AG20443 (cell line): ENCODE measurements at regions not wholly inside any gene's neighbourhood (a gene's known extent, or its start where the extent isn't known, plus 50 kb on each side); places are given as distances from the start of the nearest gene placed in this dataset.

Source experiments
- DNase-seq: peaks from one replicate; pipeline ENCODE4 v3.0.0; 2012; ENCODE audit warnings: low spot score, mixed read lengths

DNA sequence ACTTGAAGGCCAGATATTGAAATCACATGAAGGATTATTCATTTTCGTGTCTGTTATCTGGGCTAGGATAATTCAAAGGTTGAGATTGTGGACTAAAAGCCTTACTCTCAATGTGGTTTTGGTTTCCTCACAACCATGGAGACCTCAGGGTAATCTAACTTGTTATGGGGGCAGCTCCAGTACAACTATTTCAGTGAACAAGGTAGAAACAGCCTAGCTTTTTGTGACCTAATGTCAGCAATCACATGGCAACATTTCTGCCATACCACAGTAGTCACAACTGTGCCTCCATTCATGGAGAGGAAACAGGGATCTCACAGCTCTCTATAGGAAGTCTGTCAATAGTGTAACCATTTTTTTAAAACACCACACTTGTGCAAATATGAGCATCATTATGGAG is 62.4 kb upstream of the RARB start:
- no peak for DNase-seq

DNA sequence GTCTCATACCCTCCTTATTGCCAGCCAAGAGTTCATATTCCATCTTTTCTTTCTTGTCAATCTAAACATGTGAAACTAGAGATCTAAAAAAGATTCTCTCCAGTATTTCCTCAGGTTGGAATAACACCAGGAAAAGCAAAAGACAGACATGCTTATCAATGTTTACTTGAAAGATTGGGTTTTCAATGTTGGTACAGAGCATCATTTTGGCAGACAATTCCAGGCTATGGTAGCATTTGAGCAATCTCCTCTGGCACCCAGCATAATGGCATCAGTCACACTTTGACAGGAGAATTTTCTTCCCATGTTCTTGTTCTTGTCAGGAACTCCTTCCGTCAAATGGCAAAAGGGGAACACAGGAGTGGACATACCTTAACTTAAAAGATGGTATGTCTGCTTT is 61.0 kb upstream of the RARB start:
- DNase-seq = no peak

DNA sequence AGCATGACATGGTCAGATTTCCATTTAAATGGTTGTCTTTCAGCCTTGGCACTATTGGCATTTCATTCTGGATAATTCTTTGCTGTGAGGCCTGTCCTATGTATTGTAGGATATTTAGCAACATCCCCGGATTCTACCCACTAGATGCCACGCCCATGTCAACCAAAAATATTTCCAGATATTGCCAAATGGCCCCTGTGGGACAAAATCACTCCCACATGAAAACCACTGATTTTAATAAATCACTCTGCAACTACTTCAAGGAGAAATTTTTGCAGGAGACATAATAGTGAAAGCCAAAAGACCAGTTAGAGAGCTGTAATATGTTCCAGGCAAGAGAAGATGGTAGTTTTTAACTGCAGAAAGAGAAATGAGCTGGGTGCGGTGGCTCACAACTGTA is 55.9 kb upstream of the RARB start:
- peak; percentile 51 for DNase-seq

DNA sequence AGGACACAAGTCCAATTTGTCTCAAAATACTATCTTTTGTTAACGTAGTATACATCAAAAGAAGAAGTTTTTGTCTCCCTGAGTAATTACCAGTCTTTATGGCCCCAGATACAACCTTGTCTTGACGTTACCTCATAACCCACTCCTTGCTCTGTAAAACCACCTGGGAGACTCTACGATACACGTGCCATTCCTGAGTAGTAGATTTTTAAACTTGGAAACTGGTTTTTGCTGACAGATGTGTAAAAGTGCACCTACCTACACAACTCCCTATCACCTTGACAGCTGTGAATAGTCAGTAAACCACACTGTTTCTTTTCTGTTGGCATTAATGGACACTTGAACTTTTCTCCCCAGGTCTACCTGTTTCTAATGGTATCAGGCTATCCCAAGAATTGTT is 51.7 kb upstream of the RARB start:
- no peak for DNase-seq

DNA sequence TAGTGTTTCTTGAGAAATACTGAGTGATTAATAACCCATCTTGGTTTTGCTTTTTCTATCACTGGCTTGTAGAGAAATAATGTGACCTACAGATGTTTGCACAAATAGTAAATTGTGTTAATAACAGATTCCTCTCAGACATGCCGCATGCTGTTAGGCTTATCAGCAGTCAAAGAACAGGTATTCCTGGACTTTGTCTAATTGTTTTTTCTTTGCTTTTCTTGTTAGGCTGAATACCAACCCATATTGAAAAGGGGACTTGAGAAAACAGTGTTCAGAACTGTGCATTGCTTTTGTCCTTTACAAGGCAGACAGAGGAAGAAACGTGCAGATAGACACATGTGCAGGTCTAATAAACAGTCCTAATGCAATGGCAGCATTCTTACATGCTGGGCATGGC is 51.0 kb upstream of the RARB start:
- no peak for DNase-seq
